Colonic mucosa (tissue), 4 donors: ENCODE measurements at regions not wholly inside any gene's neighbourhood (a gene's known extent, or its start where the extent isn't known, plus 50 kb on each side); places are given as distances from the start of the nearest gene placed in this dataset.

Experiments
- DNase-seq: peaks from one replicate; pipeline ENCODE4 v3.0.0-alpha.2; 2020
- H3K27ac ChIP-seq: fragments of 200-600 bp; one replicate; pipeline ENCODE4 v1.8.0; 2021
- H3K27me3 ChIP-seq: fragments of 200-600 bp; one replicate; pipeline ENCODE4 v1.8.0; 2021
- H3K36me3 ChIP-seq: fragments of 200-600 bp; one replicate; pipeline ENCODE4 v1.8.0; 2021
- H3K4me1 ChIP-seq: fragments of 200-600 bp; one replicate; pipeline ENCODE4 v1.8.0; 2021; ENCODE audit warnings: mild to moderate bottlenecking
- H3K4me3 ChIP-seq: fragments of 200-600 bp; one replicate; pipeline ENCODE4 v1.8.0; 2021
- H3K9ac ChIP-seq, 2 donors: one replicate each; pipeline ENCODE4 v1.7.0; 2013; ENCODE audit warnings: control low read depth in 2 of 2, low read depth in 2 of 2, low read length in 2 of 2
- H3K9me3 ChIP-seq: fragments of 200-600 bp; one replicate; pipeline ENCODE4 v1.8.0; 2021
- CTCF ChIP-seq: fragments of 200-600 bp; IDR thresholded peaks from one replicate; pipeline ENCODE4 v1.8.0; 2022; ENCODE audit warnings: antibody characterized with exemption, mild to moderate bottlenecking
- intact Hi-C: fragments of 100-400 bp; cut with DNase I; formaldehyde crosslinking; loops from one replicate; pipeline ENCODE4 v1.14.1; 2022
- donor health status: healthy.
- donor health status: DM: no; HTN: no; CAD: no.
- donor health status: DM: no; HTN: no; CAD: no.

GRCh38 chr19:56894626-56895025 lies 54.1 kb upstream of the PEG3 start:
- Histone ChIP-seq H3K4me3 (no peak overlapping the region), H3K27me3 (no peaks in the 10 kb centered on the region), H3K9me3 (no peaks in the 10 kb centered on the region), H3K36me3 (no peaks in the 10 kb centered on the region), H3K27ac (no peak overlapping the region), H3K9ac (no peak overlapping the region), H3K4me1 (no peaks in the 10 kb centered on the region)
- intact Hi-C loops: no loop called here
- TF ChIP-seq CTCF: no peak
- DNase-seq: no peak

- Histone ChIP-seq H3K4me3 (no peak overlapping the region), H3K4me1 (no peaks in the 10 kb centered on the region), H3K27me3 (no peaks in the 10 kb centered on the region), H3K27ac (no peak overlapping the region), H3K9me3 (no peaks in the 10 kb centered on the region), H3K36me3 (no peaks in the 10 kb centered on the region), H3K9ac (no peak overlapping the region)
- TF ChIP-seq CTCF: no peak
- no peak for DNase-seq
- intact Hi-C loops: no loop called here
These were observed 55.6 kb upstream of the PEG3 start for GRCh38 chr19:56896095-56896494.

- Histone ChIP-seq H3K36me3 (no peaks in the 10 kb centered on the region), H3K27me3 (no peaks in the 10 kb centered on the region), H3K27ac (no peak overlapping the region), H3K9me3 (no peaks in the 10 kb centered on the region), H3K4me1 (no peaks in the 10 kb centered on the region), H3K9ac (no peak overlapping the region), H3K4me3 (no peak overlapping the region)
- intact Hi-C loops: no loop called here
- DNase-seq: no peak
- TF ChIP-seq CTCF: no peak
These were observed 59.4 kb upstream of the PEG3 start for GRCh38 chr19:56899943-56900342.

- Histone ChIP-seq H3K4me1 (no peaks in the 10 kb centered on the region), H3K9me3 (no peaks in the 10 kb centered on the region), H3K36me3 (no peaks in the 10 kb centered on the region), H3K27ac (no peak overlapping the region), H3K4me3 (no peak overlapping the region), H3K9ac (no peak overlapping the region), H3K27me3 (no peaks in the 10 kb centered on the region)
- intact Hi-C loops: no loop called here
- no peak for TF ChIP-seq CTCF
- no peak for DNase-seq
These were observed 60.1 kb upstream of the PEG3 start for GRCh38 chr19:56900573-56901097.

GRCh38 chr19:56905631-56906150 lies 65.2 kb upstream of the PEG3 start:
- intact Hi-C loops: no loop called here
- H3K27me3 ChIP-seq: no peaks in the 10 kb centered on the region
- H3K36me3 ChIP-seq: no peaks in the 10 kb centered on the region
- no peaks in the 10 kb centered on the region for H3K4me1 ChIP-seq
- no peak for TF ChIP-seq CTCF
- H3K9me3 ChIP-seq: no peaks in the 10 kb centered on the region
- H3K27ac ChIP-seq: no peak overlapping the region
- H3K9ac ChIP-seq: no peak overlapping the region
- H3K4me3 ChIP-seq: no peak overlapping the region
- DNase-seq: no peak
